HG02981 (cell line): ENCODE measurements at regions not wholly inside any gene's neighbourhood (a gene's known extent, or its start where the extent isn't known, plus 50 kb on each side); places are given as distances from the start of the nearest gene placed in this dataset.

ENCODE experiments used
- ATAC-seq: cut with Tn5 transposase; IDR thresholded peaks from one replicate; pipeline ENCODE4 v1.9.1; 2021; ENCODE audit warnings: mild to moderate bottlenecking, moderate library complexity; ENCODE audit not compliant: unreplicated experiment

- no peak for ATAC-seq
Observed at GRCh38 chr22:48794906-48795305, 1032.8 kb downstream of the BRD1 start.

DNA sequence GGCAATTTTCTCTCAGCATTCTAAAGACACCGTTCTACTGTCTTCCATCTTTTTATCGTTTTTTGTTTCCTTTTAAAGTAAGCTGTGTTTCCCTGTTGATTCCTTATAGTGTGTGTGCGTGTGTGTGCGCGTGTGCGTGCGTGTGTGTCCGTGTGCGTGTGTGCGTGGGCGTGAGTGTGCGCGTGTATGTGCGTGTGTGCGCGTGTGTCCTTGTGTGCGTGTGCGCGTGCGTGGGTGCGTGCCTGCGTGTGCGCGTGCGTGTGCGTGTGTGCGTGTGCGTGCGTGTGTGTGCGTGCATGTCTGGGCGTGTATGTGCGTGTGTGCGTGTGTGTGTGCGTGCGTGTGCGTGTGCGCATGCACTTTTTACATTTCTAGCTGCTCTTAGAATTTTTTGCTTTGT is 1033.7 kb downstream of the BRD1 start:
- no peak for ATAC-seq

- no peak for ATAC-seq
Observed at GRCh38 chr22:48786679-48786996, 1041.0 kb downstream of the BRD1 start.

DNA sequence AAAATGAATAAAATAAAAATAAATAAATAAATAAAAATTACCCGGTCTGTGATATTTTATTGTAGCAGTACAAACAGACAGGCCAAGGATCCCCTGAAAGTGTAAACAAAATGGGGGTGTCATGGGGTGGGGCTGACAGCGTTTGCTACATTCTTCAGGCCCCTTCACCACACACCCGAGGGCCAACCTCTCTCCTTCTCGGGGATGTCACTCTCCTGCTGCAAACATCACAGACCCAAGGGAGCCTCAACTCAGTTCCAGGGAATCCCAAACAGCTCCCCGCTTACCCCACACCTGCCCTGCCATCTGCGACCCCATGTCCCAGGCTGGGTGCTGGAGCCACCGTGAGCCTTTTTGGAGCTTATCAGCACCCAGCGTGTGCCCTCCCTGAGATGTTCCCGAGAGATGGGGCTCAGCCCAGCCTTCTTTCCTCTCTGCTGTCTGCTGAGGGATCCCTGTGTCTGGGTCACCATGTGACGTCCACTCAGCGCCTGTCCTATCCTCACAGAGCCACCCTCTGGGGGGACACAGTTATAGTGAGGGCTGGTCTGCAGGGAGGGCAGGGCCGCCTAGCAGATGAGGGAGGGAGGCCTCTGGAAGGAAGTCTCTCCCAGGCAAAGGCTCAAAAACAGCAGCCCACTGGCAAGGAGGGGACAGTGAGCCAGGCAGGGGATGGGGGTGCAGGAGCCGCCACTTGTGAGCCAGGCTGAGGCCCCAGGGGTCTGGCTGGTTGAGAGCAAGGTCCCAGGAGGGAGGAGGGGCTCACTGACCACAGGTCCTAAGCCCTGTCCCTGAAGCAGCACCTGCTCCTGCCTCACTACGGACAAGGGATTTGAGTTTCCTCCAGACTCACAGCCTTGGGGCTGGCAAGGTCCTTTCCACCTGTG is 1041.6 kb downstream of the BRD1 start:
- no peak for ATAC-seq

- no peak for ATAC-seq
Observed at GRCh38 chr22:48784701-48785503, 1042.8 kb downstream of the BRD1 start.

DNA sequence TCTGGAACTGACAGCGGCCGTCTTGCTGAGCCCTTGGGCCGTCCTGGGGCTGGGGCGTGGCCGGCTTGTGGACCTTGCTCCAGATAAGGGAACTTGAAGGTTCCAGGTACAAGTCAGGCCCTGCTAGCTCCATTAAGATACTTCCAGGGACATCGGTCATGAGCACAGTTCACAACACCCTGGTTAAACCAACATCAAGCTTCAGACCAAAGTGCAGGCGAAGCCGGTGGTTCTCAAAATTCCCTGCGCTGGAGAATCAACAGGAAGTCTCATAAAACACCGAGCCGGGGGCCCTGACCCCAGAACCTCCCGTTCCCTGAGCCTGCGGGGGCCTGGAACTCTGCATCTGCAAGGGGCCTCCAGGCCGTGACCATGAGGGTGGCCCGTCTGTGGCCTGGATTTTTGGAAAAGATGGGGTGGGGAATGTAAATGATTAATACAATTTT is 1043.8 kb downstream of the BRD1 start:
- no peak for ATAC-seq

GRCh38 chr22:48782811-48783511 is 1044.7 kb downstream of the BRD1 start:
- ATAC-seq, result no peak

DNA sequence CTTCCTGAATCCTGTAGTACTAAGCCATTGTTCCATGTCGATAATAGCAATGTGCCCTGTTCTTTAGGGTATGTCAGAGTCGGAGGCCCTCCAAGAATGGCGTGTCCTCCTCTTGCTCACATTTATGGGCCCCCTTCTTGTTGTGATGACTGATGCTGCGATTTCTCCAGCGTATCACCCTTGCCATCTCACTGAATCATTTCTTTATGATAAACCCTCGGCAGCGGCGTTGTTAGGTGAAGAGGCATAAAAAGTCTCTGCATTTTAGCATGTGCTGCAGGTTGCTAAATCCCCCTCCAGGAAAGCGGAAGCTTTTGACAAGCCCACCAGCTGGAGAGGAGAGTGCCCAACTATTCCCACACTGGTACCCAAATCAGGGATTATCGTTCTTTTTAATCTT is 1045.3 kb downstream of the BRD1 start:
- ATAC-seq, result no peak

GRCh38 chr22:48781868-48782267 is 1045.8 kb downstream of the BRD1 start:
- ATAC-seq, result no peak

GRCh38 chr22:48781391-48781790 is 1046.3 kb downstream of the BRD1 start:
- ATAC-seq, result no peak

DNA sequence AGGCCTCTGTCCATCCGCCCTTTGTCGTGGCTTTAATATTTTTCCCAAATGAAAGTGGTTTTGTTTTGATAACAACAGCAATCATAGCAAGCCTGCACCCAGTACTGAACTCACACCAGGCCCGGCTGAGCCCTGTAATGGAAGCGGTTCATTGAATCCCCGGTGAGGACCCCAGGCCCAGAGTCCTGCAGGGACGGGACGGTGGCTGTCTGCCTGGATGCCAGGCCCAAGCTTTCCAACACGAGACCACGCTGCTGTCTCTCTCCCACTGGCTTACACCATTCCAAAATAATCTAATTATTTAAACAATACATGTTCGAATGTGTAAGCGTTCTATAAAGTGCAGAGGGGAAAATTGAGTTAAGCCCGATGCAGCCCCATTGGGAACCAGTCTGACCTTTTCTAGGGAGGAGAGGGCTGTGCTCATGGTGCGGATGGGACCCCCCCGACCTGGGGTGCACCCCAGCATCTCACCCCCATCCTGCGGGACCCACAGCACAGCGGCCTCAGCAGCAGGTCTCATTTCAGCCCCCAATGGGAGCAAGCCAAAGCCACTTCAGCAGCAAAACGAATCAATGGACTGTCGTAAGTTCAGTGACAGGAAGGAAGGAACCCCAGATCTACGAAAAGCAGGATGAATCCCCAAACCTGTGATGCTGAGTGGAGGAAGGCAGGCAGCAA is 1046.9 kb downstream of the BRD1 start:
- ATAC-seq, result no peak

GRCh38 chr22:48779661-48780596 is 1047.7 kb downstream of the BRD1 start:
- ATAC-seq, result no peak

GRCh38 chr22:48779211-48779643 is 1048.4 kb downstream of the BRD1 start:
- no peak for ATAC-seq

DNA sequence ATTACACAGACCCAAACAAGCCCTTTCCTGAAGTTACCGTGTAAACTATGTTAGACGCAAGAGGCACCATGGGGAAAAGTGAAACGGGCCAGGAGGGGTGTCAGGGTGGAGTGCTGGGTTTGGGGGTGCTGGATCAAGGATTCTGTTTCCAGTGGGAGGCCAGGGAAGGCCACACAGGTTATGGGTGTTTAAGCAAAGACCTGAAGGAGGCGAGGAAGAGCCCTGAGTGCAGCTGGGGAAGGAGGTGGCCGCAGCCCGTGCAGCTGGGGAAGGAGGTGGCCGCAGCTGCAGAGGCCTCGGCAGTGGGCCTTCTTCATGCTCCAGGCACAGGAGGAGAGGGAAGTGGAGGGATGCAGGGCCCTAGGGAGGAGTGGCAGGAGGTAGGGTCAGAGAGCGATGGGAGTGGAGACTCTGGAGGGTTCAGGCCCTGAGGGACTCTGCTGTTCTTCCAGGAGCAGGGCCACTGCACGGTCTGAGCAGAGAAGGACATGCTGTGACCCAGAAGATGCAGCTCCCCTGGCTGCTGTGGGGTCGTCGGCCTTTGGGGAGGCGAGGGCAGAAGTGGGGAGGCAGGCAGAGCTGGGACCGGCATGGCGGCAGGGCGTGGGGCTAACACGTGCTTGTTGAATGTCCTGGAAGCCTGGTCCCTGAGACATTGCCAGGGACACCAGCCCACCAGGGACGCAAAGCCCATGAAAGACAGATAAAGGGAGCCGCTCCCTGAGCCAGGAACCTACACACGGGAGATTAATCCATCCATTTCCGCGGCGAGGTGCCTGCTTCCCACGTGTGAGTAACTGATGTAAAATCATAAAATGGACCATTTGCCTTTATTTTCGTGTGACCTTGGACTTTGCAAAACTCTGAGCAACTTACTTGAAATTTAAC is 1049.1 kb downstream of the BRD1 start:
- ATAC-seq, result no peak

DNA sequence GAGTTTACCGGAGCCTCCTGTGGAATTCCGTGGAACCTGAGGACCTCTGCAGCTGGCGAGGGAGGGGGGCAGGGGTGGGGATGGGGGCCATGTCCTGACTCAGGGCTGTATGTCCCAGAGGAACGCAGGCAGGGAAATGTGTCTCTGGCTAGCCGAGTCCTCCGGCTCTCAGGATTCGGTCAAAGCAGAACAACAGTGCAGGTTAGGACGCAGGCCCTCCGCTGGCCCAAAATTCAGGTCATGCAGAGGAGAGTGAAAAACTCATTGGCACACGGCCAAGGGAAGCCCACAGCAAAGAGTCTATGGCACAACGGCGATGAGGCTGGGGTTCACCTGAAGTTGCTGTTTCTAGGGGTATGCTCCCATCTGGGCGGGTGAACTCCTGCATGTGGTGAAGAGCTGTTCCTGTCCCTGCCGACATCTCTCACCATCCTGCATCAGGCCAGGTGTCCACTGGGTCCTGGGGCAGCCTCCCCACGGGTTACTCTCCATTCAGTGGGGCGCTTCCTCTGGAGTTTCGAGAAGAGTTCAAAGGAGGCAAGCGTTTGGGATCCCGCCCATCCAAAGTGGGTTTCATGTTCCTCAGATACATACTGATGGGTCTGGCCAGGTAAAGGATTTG is 1055.3 kb downstream of the BRD1 start:
- no peak for ATAC-seq

DNA sequence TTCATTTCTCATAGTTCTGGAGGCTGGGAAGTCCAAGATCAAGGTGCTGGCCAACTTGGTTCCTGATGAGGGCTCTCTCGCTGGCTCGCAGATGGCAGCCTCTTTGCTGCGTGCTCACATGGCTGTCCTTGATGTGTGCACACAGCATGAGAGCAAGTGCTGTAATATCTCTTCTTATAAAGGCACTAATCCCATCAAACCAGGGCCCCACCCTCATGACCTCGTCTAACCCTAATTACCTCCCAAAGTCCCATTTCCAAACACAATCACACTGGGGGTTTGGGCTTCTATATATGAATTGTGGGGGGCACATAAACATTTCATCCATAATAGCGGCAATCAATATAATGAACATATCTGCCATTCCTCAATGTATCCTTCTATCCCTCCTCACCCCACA is 1062.1 kb downstream of the BRD1 start:
- ATAC-seq, result no peak

DNA sequence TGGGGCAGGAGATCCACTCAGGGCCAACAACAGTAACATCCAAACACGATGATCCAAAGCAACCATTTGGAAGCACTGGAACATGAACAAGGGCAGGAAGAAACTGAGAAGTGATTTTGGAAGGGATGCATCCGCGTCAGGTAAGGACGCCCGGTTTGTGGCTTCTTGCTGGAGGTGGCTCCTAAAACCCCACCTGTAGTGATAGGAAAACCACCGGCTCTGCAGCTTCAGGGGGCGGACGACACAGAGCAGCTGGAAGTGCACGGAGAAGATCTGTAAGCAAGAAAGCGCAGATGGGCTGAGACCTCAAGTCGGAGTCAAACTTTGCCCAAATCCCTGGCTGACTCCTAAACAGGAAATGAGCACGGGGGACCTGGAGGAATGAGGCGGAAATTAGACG is 1066.1 kb downstream of the BRD1 start:
- ATAC-seq, result no peak
